Heart left ventricle (tissue), 16 donors: ENCODE measurements at regions not wholly inside any gene's neighbourhood (a gene's known extent, or its start where the extent isn't known, plus 50 kb on each side); places are given as distances from the start of the nearest gene placed in this dataset.

Experiments used
- ATAC-seq, 4 donors: fragments of 200-7000 bp; cut with Tn5 transposase; one replicate each; pipeline ENCODE4 v1.9.1; 2020 to 2022; ENCODE audit warnings: moderate library complexity in 4 of 4, mild to moderate bottlenecking in 3 of 4, moderate number of reproducible peaks in 1 of 4
- DNase-seq, 5 donors: peaks; one replicate each; pipeline ENCODE4 v3.0.0-alpha.2; 2020
- H3K27ac ChIP-seq, 12 donors: fragments of 200-600 bp; sonication (generic) in 4 of 12; one replicate each; pipeline versions ENCODE4 v1.5.0 to v1.8.0; 2016 to 2022; ENCODE audit warnings: mild to moderate bottlenecking in 2 of 12
- H3K27me3 ChIP-seq, 9 donors: fragments of 200-600 bp; sonication (generic) in 2 of 9; one replicate each; pipeline versions ENCODE4 v1.5.1 to v1.8.0; 2016 to 2022; ENCODE audit warnings: mild to moderate bottlenecking in 3 of 9
- H3K36me3 ChIP-seq, 9 donors: fragments of 200-600 bp; sonication (generic) in 2 of 9; one replicate each; pipeline versions ENCODE4 v1.5.0 to v1.8.0; 2018 to 2022; ENCODE audit warnings: mild to moderate bottlenecking in 2 of 9
- H3K4me1 ChIP-seq, 12 donors: fragments of 200-600 bp; sonication (generic) in 4 of 12; one replicate each; pipeline versions ENCODE4 v1.5.0 to v1.8.0; 2016 to 2022; ENCODE audit warnings: mild to moderate bottlenecking in 3 of 12
- H3K4me3 ChIP-seq, 12 donors: fragments of 200-600 bp; sonication (generic) in 4 of 12; one replicate each; pipeline versions ENCODE4 v1.5.0 to v1.8.0; 2017 to 2022; ENCODE audit warnings: mild to moderate bottlenecking in 9 of 12, moderate library complexity in 4 of 12
- H3K9me3 ChIP-seq, 12 donors: fragments of 200-600 bp; sonication (generic) in 4 of 12; one replicate each; pipeline versions ENCODE4 v1.5.0 to v1.8.0; 2016 to 2022; ENCODE audit warnings: mild to moderate bottlenecking in 1 of 12
- POLR2A ChIP-seq, 2 donors: fragments of 450-650 bp; IDR thresholded peaks; one replicate each; pipeline ENCODE4 v1.6.1; 2017; ENCODE audit warnings: antibody characterized with exemption in 2 of 2, mild to moderate bottlenecking in 2 of 2, moderate library complexity in 2 of 2
- WGBS, 4 donors: extraction: QIAGEN DNeasy Blood & Tissue Kit in 2 of 4; methylation state at CpG; one replicate each; pipeline versions ENCODE4 v1.1.5 to v1.1.7; 2013 to 2018; 5-methylcytosine and 5-hydroxymethylcytosine counted together
- intact Hi-C, 10 donors: fragments of 100-400 bp; cut with DNase I; formaldehyde crosslinking; loops; one replicate each; pipeline versions ENCODE4 v1.11.1 to v1.14.2; 2022
- TF ChIP-seq, protein P1 (sequence below), 12 donors: fragments of 200-600 bp; sonication (generic) in 4 of 12; IDR thresholded peaks; one replicate each; pipeline versions ENCODE4 v1.5.0 to v1.8.0; 2018 to 2022; ENCODE audit warnings: antibody characterized with exemption in 12 of 12, mild to moderate bottlenecking in 5 of 12
- donor health status: ischemic (EF 13 %, LVEDD 7.1; RV severe dilation, severe dysfunction).
- donor health status: healthy with polysubstance abuse.
- donor health status: DM: no; HTN: yes; CAD: no.
- donor health status: DM: no; HTN: no; CAD: no.
- donor health status: ischemic (EF 25% LVEDD 6.9; RV normal size, moderate dysfunction).
- donor health status: ischemic (EF 25% LVEDD 5.7; RV mildly dilated, moderate dysfunction).
- donor health status: healthy.
- donor health status: DM: yes; HTN: yes; CAD: no.
- donor health status: ischemic (EF 35%, LVEDD 5.7; RV mildly dilated, moderate dysfunction).
- donor health status: nonischemic (EF 11% LVEDD 7.7; RV severe dilation, severe dysfunction).
- donor health status: DM: yes; HTN: yes; CAD: no.
- donor health status: PGD.
- donor health status: ischemic (EF 29% LVEDD 5.4; RV normal size, mild dysfunction).
- donor health status: nonischemic (EF 23%, LVEDD 6.1; RV moderate dilation, normal function).

DNA sequence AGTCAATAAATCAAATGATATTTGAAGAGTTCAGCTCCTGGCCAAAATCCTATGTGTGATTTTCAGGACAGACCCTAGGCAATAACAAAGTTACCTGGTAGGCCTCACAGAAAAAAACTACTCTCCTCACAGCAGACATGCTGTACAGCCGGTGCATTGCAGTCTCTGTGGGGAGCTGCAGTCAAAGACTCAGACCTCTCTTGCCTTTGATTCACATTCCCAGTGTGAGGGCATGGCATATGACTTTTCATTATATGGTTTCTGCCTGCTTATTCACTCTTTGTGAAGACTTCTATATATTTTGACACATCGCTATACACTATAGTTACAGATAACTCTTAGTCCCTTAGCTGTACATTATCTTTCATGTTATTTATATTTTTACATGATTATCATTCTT lies 2684.3 kb upstream of the PCDH20 start:
- H3K27ac ChIP-seq = no peak overlapping the region
- H3K9me3 ChIP-seq = no peaks in the 10 kb centered on the region
- H3K36me3 ChIP-seq = no peaks in the 10 kb centered on the region
- H3K27me3 ChIP-seq = no peaks in the 10 kb centered on the region
- DNase-seq (no peak), ATAC-seq (no peak)
- no peak for TF ChIP-seq POLR2A (IDR thresholded peaks at IDR 0.05)
- TF ChIP-seq, protein P1, sequence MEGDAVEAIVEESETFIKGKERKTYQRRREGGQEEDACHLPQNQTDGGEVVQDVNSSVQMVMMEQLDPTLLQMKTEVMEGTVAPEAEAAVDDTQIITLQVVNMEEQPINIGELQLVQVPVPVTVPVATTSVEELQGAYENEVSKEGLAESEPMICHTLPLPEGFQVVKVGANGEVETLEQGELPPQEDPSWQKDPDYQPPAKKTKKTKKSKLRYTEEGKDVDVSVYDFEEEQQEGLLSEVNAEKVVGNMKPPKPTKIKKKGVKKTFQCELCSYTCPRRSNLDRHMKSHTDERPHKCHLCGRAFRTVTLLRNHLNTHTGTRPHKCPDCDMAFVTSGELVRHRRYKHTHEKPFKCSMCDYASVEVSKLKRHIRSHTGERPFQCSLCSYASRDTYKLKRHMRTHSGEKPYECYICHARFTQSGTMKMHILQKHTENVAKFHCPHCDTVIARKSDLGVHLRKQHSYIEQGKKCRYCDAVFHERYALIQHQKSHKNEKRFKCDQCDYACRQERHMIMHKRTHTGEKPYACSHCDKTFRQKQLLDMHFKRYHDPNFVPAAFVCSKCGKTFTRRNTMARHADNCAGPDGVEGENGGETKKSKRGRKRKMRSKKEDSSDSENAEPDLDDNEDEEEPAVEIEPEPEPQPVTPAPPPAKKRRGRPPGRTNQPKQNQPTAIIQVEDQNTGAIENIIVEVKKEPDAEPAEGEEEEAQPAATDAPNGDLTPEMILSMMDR (IDR thresholded peaks at IDR 0.05) = no peak
- WGBS, 4 donors = 59 to 76% (median 67%) methylated on average over 2 of the region's 2 CpGs
- H3K4me1 ChIP-seq = no peaks in the 10 kb centered on the region
- H3K4me3 ChIP-seq = no peak overlapping the region
- intact Hi-C loops = no loop called here

DNA sequence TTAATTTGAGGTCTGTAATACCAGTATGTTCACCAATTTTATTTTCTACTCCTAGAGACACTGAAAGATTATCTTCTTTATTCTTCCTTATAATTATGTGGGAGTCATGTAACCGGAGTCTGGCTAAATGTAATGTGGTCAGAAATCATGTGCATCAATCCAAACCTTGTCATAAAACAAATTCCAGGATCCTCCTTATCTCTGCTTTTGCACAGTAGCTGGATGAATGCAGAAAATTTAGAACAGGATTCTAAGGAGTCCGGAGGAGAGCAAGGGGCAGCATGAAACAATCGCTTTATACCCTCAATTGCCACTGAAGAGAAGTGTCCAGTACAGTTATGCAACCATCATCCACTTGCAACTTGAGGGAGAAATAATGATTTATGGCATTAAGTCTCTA lies 2674.7 kb upstream of the PCDH20 start:
- Histone ChIP-seq H3K27me3 (no peaks in the 10 kb centered on the region), H3K4me1 (no peaks in the 10 kb centered on the region), H3K9me3 (peaks cover 0 to 3% (median 0%) of the 10 kb centered on the region in 12 donors), H3K4me3 (no peak overlapping the region), H3K36me3 (no peaks in the 10 kb centered on the region), H3K27ac (no peak overlapping the region)
- no peak for TF ChIP-seq POLR2A (IDR thresholded peaks at IDR 0.05)
- TF ChIP-seq, protein P1 (IDR thresholded peaks at IDR 0.05) = no peak
- 71 to 78% (median 76%) methylated on average over 3 of the region's 3 CpGs for WGBS, 4 donors
- no peak for ATAC-seq
- no peak for DNase-seq
- intact Hi-C loops = no loop called here

DNA sequence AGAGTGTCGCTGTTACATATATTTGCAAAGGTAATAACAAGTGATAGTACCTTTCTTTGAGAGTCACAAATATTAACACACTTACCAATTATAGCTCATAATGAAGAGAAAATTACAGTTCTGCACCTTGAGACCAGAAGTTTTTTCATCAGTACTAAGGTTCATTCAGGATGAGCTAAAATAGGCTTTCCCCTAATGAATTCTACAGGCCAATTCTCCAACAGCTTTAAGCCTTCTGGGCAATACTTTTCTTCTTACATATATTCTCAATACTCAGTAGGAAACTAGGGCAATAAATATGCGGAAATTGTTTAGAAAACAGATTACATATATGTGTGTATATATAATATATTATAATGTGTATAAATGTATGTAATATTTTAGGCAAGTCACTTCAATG lies 2672.8 kb upstream of the PCDH20 start:
- peaks cover 0 to 3% (median 0%) of the 10 kb centered on the region in 12 donors for H3K9me3 ChIP-seq
- no peak overlapping the region for H3K4me3 ChIP-seq
- no peaks in the 10 kb centered on the region for H3K36me3 ChIP-seq
- no peaks in the 10 kb centered on the region for H3K27me3 ChIP-seq
- intact Hi-C loops = no loop called here
- TF ChIP-seq, protein P1 (IDR thresholded peaks at IDR 0.05) = no peak
- no peak for TF ChIP-seq POLR2A (IDR thresholded peaks at IDR 0.05)
- ATAC-seq = no peak
- 88 to 95% (median 92%) methylated on average over 2 of the region's 2 CpGs for WGBS, 4 donors
- no peak overlapping the region for H3K27ac ChIP-seq
- H3K4me1 ChIP-seq = no peaks in the 10 kb centered on the region
- DNase-seq = no peak

DNA sequence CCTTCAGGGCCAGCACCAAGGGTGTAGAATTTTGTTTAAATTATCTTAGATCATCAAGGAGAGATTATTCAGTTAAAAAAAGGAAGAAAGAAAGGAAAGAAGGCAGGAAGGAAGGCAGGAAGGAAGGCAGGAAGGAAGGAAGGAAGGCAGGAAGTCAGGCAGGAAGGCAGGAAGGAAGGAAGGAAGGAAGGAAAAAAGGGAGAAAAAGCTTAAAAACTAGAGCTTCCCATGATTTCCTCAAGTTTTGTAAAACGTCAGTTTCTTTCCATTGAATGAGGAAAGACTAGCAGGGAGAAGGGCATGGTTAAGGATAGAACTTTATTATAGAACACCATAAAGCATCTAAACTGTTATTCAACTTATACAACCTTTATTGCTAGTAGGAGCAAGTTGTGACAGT lies 2672.0 kb upstream of the PCDH20 start:
- TF ChIP-seq POLR2A (IDR thresholded peaks at IDR 0.05) = no peak
- TF ChIP-seq, protein P1 (IDR thresholded peaks at IDR 0.05) = no peak
- intact Hi-C loops = no loop called here
- no peak for ATAC-seq
- H3K4me3 ChIP-seq = no peak overlapping the region
- H3K27me3 ChIP-seq = no peaks in the 10 kb centered on the region
- H3K27ac ChIP-seq = no peak overlapping the region
- H3K36me3 ChIP-seq = no peaks in the 10 kb centered on the region
- peaks cover 0 to 3% (median 0%) of the 10 kb centered on the region in 12 donors for H3K9me3 ChIP-seq
- DNase-seq = no peak
- no peaks in the 10 kb centered on the region for H3K4me1 ChIP-seq
- 39 to 56% (median 48%) methylated on average over 1 of the region's 1 CpG for WGBS, 4 donors
